Aorta (tissue), 5 donors: ENCODE measurements at regions not wholly inside any gene's neighbourhood (a gene's known extent, or its start where the extent isn't known, plus 50 kb on each side); places are given as distances from the start of the nearest gene placed in this dataset.

Experiments used
- ATAC-seq: fragments of 200-7000 bp; cut with Tn5 transposase; one replicate; pipeline ENCODE4 v1.9.1; 2022; ENCODE audit warnings: moderate library complexity; ENCODE audit not compliant: low FRiP score
- DNase-seq, 2 donors: peaks; one replicate each; pipeline ENCODE4 v3.0.0-alpha.2; 2020
- H3K27ac ChIP-seq, 2 donors: one replicate each; pipeline ENCODE4 v1.5.1; 2013; ENCODE audit warnings: low read length in 2 of 2, mild to moderate bottlenecking in 2 of 2, moderate library complexity in 2 of 2, control low read depth in 1 of 2, inconsistent platforms in 1 of 2, low read depth in 1 of 2
- H3K27me3 ChIP-seq, 2 donors: one replicate each; pipeline ENCODE4 v1.6.1; 2013; ENCODE audit warnings: control low read depth in 1 of 2, low read length in 1 of 2, mild to moderate bottlenecking in 1 of 2, moderate library complexity in 1 of 2; ENCODE audit not compliant: insufficient read depth in 2 of 2, control insufficient read depth in 1 of 2
- H3K36me3 ChIP-seq, 2 donors: one replicate each; pipeline ENCODE4 v1.6.1; 2013; ENCODE audit warnings: control low read depth in 1 of 2, low read length in 1 of 2, mild to moderate bottlenecking in 1 of 2; ENCODE audit not compliant: insufficient read depth in 2 of 2, control insufficient read depth in 1 of 2
- H3K4me1 ChIP-seq, 2 donors: one replicate each; pipeline ENCODE4 v1.6.1; 2013; ENCODE audit warnings: low read length in 2 of 2, control low read depth in 1 of 2, mild to moderate bottlenecking in 1 of 2, moderate library complexity in 1 of 2; ENCODE audit not compliant: insufficient read depth in 2 of 2, control insufficient read depth in 1 of 2
- H3K4me3 ChIP-seq, 2 donors: one replicate each; pipeline ENCODE4 v1.5.1; 2013; ENCODE audit warnings: low read length in 2 of 2, control low read depth in 1 of 2, mild to moderate bottlenecking in 1 of 2
- H3K9me3 ChIP-seq: one replicate; pipeline ENCODE4 v1.6.1; 2013; ENCODE audit warnings: mild to moderate bottlenecking, low read length; ENCODE audit not compliant: control insufficient read depth
- WGBS, 2 donors: extraction: QIAGEN DNeasy Blood & Tissue Kit; methylation state at CpG; one replicate each; pipeline ENCODE4 v1.1.7; 2013; 5-methylcytosine and 5-hydroxymethylcytosine counted together
- intact Hi-C, 2 donors: fragments of 100-400 bp; cut with DNase I; formaldehyde crosslinking; loops; one replicate each; pipeline versions ENCODE4 v1.14.2 to v1.15.0; 2022
- donor health status: healthy with polysubstance abuse.
- donor health status: Bipolar disorder and iron deficiency.
- donor health status: DM: no; HTN: no; CAD: no.
- donor health status: DM: no; HTN: no; CAD: no.
- donor health status: DM: yes; HTN: yes; CAD: no.

DNA sequence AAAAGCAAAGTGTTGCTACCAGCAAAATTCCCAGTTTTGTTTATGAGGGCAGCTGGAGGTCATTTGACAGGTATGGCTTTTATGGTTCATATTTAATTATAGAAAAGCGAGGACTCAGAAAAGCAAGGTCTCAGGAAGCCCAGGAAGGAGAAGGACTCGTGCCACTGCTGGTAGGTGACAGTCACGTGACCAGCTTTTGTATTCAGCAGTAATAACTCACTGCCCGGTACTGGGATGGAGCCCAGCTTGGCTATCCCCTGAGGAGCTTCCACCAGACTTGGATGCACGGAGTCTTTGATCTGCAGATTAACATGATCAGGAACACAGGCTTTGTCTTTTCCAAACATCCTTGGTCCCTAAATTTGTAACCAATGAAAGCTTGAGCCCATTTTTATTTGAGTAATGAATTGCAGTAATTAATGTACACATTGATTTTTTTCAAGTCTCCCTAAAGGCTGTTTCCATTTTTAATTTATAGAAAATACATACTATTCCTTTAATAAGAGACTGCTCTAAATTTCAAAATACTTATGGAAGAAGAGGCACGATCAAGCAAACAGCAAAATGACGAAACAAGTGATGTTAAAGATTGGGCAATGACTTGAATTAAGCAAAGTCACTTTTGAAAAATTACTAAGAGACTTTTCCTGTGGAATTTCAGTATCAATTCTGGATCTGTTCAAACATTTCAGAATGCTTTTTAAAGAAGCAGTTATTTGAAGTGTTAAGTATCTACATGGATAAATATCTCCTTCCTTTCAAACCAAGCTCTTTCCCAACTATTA is 251.7 kb upstream of the HNRNPA3 start:
- H3K27me3 ChIP-seq, result peaks cover 0 to 2% of the 10 kb centered on the region in 2 donors
- 38 to 43% methylated on average over 7 of the region's 7 CpGs for WGBS, 2 donors
- intact Hi-C loops, result no loop called here
- H3K27ac ChIP-seq, result no peak overlapping the region
- DNase-seq (no peak), ATAC-seq (no peak)
- no peaks in the 10 kb centered on the region for H3K36me3 ChIP-seq
- no peak overlapping the region for H3K4me3 ChIP-seq
- no peaks in the 10 kb centered on the region for H3K4me1 ChIP-seq
- no peaks in the 10 kb centered on the region for H3K9me3 ChIP-seq

DNA sequence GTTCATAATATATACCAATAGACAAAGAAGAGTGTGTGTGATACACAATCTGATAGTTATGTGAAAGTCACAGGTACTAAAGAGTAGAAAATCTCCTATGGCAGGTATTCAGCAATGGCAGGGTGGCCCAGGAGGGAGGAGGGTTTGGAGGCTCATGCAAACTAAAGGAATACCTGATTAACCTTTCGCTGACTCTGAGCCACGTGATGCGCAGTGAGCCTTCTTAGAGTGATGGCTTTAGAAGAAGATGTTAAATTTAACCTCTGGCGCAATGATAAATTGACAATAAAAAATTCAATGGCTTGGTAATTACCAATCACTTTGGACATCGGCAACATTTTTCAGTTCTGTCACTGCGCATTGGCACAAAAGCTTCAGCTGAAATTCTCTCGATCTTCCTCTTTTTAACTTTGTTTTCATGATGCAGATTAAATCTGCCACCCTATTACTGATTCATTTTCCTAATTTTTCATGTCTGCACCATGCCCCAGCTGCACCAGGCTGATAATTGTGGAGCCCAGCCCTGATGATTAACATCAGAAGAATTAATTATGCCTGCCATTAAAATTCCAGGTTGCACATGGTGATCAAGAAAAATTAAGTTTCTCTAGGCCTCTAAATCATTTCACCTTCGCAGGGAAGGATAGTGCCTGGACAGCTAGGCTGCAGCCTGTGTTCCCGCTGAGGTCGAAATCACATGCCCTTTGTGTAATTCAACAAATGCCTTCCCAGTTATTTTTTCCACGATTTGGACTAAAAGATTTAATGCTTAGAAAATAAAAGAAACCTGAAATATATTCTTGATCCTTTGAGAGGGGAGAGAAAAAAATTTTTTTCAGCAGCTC is 250.6 kb upstream of the HNRNPA3 start:
- no peak overlapping the region for H3K4me3 ChIP-seq
- H3K4me1 ChIP-seq, result no peaks in the 10 kb centered on the region
- DNase-seq (no peak), ATAC-seq (no peak)
- no peak overlapping the region for H3K27ac ChIP-seq
- intact Hi-C loops, result no loop called here
- WGBS, 2 donors, result 56 to 62% methylated on average over 11 of the region's 11 CpGs
- H3K9me3 ChIP-seq, result no peaks in the 10 kb centered on the region
- H3K27me3 ChIP-seq, result peaks cover 0 to 2% of the 10 kb centered on the region in 2 donors
- H3K36me3 ChIP-seq, result no peaks in the 10 kb centered on the region

DNA sequence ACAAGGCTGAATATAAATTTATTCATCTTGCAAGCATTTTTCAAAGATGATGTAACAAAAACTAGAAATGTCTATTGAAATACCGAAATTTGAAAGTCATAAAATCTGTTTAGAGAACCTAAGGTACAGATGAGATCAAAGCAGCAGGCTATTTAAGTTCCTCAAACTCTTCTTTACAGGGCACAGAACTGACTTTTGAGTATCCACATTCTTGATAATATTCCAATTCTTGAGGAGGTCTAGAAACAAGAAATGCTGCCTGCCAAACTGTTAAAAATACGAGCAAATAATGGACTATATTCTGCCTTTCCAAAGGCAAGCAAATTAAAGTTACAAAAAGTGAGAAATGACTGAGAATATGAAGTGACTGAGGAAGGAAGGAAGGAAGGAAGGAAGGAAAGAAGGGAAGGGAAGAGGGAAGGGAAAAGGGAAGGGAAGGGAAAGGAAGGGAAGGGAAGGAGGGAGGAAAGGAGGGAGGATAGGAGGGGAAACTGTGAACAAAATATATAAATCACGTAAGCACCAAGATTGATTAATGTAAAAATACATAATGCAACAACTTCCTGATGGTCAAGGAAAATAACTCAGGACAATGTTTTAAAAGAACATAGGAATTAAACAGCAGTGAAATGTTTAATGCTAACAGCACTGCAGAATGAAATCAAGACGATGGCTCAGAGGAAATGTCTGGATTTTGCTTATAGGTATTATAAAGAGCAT is 248.9 kb upstream of the HNRNPA3 start:
- 42 to 47% methylated on average over 4 of the region's 4 CpGs for WGBS, 2 donors
- no peak overlapping the region for H3K27ac ChIP-seq
- H3K36me3 ChIP-seq, result no peaks in the 10 kb centered on the region
- H3K4me1 ChIP-seq, result no peaks in the 10 kb centered on the region
- no peak overlapping the region for H3K4me3 ChIP-seq
- intact Hi-C loops, result no loop called here
- H3K9me3 ChIP-seq, result no peaks in the 10 kb centered on the region
- no peak for DNase-seq
- ATAC-seq, result no peak
- H3K27me3 ChIP-seq, result peaks cover 0 to 2% of the 10 kb centered on the region in 2 donors

DNA sequence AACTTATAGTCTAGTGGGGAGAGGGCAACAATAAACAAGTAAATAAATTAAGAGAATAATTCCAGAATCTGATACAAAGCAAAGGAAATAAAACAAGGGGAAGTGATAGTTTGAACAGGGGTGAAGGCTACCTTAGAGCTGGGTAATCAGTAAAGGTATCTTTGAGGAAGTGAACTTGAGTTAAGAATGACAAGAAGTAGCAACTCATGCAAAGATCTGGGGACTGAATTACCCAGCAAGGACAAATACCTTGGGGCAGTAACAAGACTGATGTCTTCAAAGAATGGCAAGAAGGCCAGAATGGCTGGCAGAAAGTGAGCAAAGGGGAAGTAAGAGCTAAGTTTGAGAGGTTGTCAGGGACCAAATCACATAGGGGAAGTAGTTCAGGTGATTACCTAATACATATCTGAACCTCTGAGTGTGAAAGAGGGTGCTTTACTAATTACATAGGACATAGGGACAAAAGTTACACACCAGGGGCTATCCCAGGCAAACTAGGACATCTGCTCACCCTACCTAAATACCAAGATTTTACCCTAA is 244.6 kb upstream of the HNRNPA3 start:
- no peak overlapping the region for H3K4me3 ChIP-seq
- no peak overlapping the region for H3K27ac ChIP-seq
- no peak for ATAC-seq
- H3K4me1 ChIP-seq, result no peaks in the 10 kb centered on the region
- DNase-seq, result no peak
- no peaks in the 10 kb centered on the region for H3K36me3 ChIP-seq
- intact Hi-C loops, result no loop called here
- H3K27me3 ChIP-seq, result no peaks in the 10 kb centered on the region
- no peaks in the 10 kb centered on the region for H3K9me3 ChIP-seq

DNA sequence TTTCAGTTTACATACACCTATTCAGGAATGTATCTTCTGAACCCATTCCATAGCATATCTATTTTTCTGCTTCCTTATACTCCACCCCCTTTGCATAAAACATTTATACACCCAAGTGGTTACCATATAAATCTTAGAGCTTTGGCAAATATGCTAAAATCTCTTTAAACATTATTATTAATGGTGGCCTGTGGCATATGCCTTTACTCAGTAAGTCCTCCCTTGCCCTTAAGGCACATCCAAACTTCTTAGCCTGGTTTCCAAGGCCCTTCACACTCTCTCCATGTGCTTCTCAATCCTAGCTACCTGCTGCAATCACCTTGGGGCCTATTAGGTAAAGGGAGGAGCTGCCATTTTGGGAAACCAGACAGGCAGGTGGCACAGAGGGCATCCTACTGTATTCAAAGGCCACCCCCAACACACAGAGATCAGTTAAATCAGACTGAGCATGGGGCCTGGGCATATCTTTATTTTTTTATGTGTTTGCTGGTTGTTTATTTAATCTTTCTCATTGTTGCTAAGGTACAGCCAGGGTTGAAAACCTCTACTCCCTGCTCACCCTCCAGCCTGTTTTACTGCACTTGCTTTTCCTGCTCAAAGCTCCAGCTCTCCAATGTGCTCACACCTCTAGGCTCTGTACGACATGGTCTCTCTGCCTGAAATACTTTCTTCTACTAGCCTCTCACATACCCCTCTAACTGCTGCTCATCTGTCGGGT is 242.8 kb upstream of the HNRNPA3 start:
- no peak overlapping the region for H3K4me3 ChIP-seq
- ATAC-seq (no peak), DNase-seq (no peak)
- no peaks in the 10 kb centered on the region for H3K9me3 ChIP-seq
- H3K4me1 ChIP-seq, result no peaks in the 10 kb centered on the region
- intact Hi-C loops, result no loop called here
- WGBS, 2 donors, result 56 to 82% methylated on average over 2 of the region's 2 CpGs
- H3K27me3 ChIP-seq, result no peaks in the 10 kb centered on the region
- H3K36me3 ChIP-seq, result no peaks in the 10 kb centered on the region
- H3K27ac ChIP-seq, result no peak overlapping the region

DNA sequence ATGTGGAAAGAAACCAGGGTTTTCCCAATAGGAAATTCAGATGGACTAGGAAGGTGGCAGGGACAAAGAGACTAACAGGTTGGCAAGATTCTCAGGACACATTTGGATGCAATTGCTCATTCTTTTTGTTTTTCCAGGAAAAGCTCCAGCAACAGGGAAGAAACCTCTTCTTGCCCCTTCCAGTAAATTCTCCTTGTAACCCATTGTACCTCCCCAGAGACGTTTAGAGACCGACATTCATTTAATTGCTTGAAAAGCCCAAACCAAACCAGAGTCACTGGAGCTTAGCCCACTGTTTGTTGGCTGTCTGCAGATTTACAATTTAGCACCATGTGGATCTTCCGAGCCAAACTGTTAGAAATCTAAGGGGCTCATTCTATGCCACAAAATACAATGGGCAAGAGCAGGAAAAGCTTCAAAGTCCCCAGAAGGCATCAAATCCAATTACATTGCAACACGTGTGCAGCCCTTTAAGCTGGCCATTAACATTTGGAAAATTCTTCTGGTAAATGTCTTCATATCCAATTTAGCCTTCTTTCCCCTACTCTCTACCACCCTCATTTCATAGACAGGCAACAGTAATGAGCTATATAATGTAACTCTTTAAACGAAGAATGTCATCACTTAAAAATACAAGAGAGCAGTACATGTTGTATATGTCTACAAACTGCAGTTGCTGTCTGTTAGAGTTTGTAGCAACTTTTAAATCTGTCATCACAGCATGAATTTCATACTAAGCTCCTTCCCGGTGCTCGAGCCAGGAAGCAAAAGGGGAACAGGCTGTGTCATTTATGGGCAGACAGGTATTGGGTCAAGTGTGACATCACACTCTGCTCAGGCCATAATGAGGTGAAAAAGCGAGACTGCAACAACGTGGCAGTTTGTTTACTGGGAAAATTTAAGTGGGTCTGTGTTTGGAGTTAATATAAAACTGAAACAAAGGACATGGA is 235.6 kb upstream of the HNRNPA3 start:
- Histone ChIP-seq H3K27ac (no peak overlapping the region), H3K27me3 (no peaks in the 10 kb centered on the region), H3K4me3 (no peak overlapping the region), H3K9me3 (no peaks in the 10 kb centered on the region), H3K4me1 (no peaks in the 10 kb centered on the region), H3K36me3 (no peaks in the 10 kb centered on the region)
- intact Hi-C loops, result no loop called here
- 29 to 39% methylated on average over 9 of the region's 9 CpGs for WGBS, 2 donors
- no peak for ATAC-seq
- DNase-seq, result no peak

DNA sequence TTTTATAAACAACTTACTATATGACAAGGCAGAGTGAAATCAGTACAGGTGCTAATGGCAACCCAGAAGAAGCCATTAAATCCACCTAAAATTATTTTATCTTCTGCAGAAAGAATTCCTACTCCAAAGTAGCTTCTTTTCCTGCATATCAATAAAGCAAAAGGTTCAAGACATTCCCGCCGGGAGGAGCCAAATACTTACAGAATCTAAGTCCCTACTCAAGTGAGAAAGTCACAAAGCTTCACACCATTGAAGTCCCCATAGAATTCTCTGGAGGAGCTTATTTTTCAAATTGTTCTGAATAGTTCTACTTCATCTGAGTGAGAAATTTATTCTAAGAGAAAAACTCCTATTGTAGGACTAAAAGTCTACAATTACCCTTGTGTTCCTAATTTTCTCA is 233.7 kb upstream of the HNRNPA3 start:
- ATAC-seq, result no peak
- peaks cover 0 to 2% of the 10 kb centered on the region in 2 donors for H3K27me3 ChIP-seq

More for the DNA sequence above, 233.7 kb upstream of the HNRNPA3 start:
- Histone ChIP-seq H3K27ac (no peak overlapping the region), H3K4me3 (no peak overlapping the region), H3K4me1 (no peaks in the 10 kb centered on the region), H3K36me3 (no peaks in the 10 kb centered on the region), H3K9me3 (no peaks in the 10 kb centered on the region)
- WGBS, 2 donors, result 80 to 82% methylated on average over 2 of the region's 2 CpGs
- intact Hi-C loops, result no loop called here
- no peak for DNase-seq
